Erythroblast (primary cell): ENCODE measurements at regions not wholly inside any gene's neighbourhood (a gene's known extent, or its start where the extent isn't known, plus 50 kb on each side); places are given as distances from the start of the nearest gene placed in this dataset.

Source experiments
- GATA1 ChIP-seq: IDR thresholded peaks from 2 replicates; pipeline ENCODE4 v1.6.1; 2011; ENCODE audit warnings: low read depth, mild to moderate bottlenecking, control low read depth, low read length, moderate library complexity
- POLR2A ChIP-seq: IDR thresholded peaks from 2 replicates; pipeline ENCODE4 v1.6.1; 2011; ENCODE audit warnings: mild to moderate bottlenecking, low read length

- TF ChIP-seq POLR2A, result no peak
- no peak for TF ChIP-seq GATA1
Measured at GRCh38 chr16:19940195-19940594, 55.5 kb upstream of the GPRC5B start.
